ENCODE measurements at regions not wholly inside any gene's neighbourhood (a gene's known extent, or its start where the extent isn't known, plus 50 kb on each side); places are given as distances from the start of the nearest gene placed in this dataset.
"Not testable (repeated sequence)": the region's sequence is repeated elsewhere in the genome, so short reads cannot be mapped to it uniquely, and the experiment has no call there.

DNA sequence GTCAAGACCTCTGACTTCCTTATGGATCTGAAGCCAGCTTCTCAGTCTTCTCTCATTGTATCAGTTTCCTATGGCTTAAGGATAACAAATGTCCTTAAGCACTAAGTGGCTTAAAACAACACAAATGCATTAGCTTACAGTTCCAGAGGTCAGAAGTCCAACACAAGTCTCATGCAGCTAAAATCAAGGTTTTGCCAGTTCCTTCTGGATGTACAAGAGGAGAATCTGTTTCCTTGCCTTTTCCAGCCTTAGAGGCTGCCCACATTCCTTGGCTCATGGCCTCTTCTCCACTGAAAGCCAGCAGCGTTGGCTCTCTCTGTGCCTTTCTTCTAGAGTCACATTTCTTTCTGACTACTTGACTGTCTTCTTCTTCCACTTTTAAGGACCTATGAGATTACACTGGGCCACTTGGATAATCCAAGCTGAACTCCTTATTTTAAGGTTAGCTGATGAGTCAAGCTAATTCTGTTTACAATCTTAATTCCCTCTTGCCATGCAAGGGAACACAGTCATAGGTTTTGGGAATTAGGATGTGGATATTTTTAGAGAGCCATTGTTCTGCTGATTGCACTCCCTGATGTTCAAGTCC lies 179.0 kb downstream of the BCAS1 start:
- peak overlapping the region in 4 of 6 donors; percentile 44 to 70 (median 49) for H3K27ac Mint-ChIP-seq

DNA sequence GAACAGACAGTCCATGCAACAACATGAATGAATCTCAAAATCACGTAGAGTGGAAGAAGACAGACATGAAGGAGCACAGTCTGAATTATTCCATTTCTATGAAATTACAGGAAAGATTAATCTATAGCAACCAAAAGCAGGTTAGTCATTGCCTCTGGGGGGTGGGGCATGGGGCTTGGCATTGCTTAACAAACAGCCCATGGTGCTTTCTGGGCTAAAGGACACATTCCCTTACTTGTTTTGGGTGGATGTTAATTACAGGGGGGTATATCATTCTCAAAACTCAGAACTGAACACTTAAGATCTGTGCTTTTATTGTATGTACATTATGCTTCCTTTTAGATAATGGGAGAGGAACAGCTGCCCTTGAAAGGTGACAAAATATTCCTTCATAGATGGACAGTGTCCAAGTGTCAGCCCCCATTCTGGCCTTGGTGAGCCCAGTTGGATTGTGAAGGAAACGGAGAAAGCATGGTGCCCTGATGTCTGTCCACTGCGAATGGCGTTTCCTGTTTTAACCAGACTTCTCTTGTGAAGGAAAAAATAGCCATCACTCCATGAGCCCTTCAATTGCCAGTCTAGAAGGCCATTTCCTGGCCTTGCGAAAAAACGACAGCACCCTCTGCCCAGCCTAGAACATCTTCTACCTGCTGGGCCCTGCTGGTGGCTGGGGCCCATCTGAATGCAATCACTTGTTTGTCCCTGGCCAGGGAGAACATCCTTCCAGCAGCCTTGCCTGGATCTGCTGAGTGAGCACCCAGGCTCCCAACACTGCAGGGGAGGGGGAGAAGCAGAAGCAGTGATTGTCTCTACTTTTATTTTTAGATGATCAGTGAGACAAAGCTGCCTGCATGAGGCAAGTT lies 179.7 kb downstream of the BCAS1 start:
- Mint-ChIP-seq H3K27me3 (ENCODE audit: low read depth in 3 of 3) (peaks cover 0 to 4% (median 0%) of the 10 kb centered on the region in 3 donors), H3K4me3 (no peak overlapping the region), H3K36me3 (no peaks in the 10 kb centered on the region), H3K4me1 (peaks cover 25 to 39% of the 10 kb centered on the region in 2 donors), H3K9me3 (no peaks in the 10 kb centered on the region), H3K27ac (peak overlapping the region in 2 of 6 donors; percentile 46 to 51)
- DNase-seq, result no peak

More for the DNA sequence above, 179.0 kb downstream of the BCAS1 start:
- no peak overlapping the region for H3K4me3 Mint-ChIP-seq
- H3K27me3 Mint-ChIP-seq (ENCODE audit: low read depth in 3 of 3), result peaks cover 0 to 4% (median 0%) of the 10 kb centered on the region in 3 donors
- H3K4me1 Mint-ChIP-seq, result peaks cover 25 to 39% of the 10 kb centered on the region in 2 donors
- no peak for DNase-seq
- H3K36me3 Mint-ChIP-seq, result no peaks in the 10 kb centered on the region
- H3K9me3 Mint-ChIP-seq, result no peaks in the 10 kb centered on the region

DNA sequence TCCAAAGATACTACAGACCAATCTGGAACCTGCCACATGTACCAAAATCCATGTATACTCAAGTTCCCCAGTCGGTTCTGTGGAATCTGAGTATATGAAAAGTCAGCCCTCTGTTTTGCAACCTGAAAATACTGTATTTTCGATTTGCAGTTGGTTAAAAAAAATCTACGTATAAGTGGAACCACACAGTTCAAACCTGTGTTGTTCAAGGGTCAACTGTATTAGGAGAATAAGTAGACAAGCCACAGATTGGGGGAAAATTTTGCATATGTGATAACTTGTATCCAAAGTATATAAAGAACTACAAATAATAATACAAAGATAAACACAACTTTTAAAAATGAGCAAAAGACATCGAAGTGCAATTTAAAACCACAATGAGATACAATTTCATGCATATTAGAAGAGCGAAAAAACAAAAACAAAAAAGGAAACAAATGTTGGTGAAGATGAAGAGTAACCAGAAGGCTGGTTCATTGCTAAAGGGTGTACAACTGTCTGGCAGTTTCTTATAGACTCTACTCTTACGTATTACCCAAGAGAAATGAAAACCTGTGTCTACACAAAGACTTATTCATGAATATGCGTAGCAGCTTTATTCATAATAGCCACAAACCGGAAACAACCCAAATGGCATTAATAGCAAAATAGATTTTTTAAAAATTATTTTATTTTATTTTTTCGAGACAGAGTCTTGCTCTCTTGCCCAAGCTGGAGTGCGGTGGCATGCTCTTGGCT lies 180.8 kb downstream of the BCAS1 start:
- Mint-ChIP-seq H3K9me3 (no peaks in the 10 kb centered on the region), H3K36me3 (no peaks in the 10 kb centered on the region), H3K27me3 (ENCODE audit: low read depth in 3 of 3) (peaks cover 0 to 4% (median 0%) of the 10 kb centered on the region in 3 donors), H3K4me1 (peaks cover 24 to 32% of the 10 kb centered on the region in 2 donors), H3K4me3 (no peak overlapping the region), H3K27ac (peak overlapping the region in 1 of 6 donors; percentile 1)
- no peak for DNase-seq

DNA sequence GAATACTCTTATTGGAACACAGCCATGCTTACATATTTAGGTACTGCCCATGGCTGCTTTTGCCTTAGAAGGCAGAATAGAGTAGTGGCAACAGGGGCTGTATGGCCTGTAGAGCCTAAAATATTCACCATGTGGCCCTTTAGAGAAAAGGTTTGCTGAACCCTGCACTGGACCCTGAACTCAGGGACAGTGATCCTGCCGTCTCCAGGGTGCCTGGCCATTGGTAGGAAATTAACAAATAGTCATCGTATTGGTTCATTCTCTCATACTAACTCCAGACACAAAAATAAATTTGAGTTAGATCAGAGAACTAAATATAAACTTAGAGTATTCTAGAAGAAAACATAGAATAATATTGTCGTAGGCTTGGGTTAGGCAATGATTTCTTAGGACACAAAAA lies 181.4 kb downstream of the BCAS1 start:
- H3K27me3 Mint-ChIP-seq (ENCODE audit: low read depth in 3 of 3), result peaks cover 0 to 4% (median 0%) of the 10 kb centered on the region in 3 donors
- no peak overlapping the region for H3K4me3 Mint-ChIP-seq
- no peak for DNase-seq
- no peaks in the 10 kb centered on the region for H3K9me3 Mint-ChIP-seq
- peaks cover 25 to 31% of the 10 kb centered on the region in 2 donors for H3K4me1 Mint-ChIP-seq
- H3K36me3 Mint-ChIP-seq, result no peaks in the 10 kb centered on the region
- H3K27ac Mint-ChIP-seq, result no peak overlapping the region

DNA sequence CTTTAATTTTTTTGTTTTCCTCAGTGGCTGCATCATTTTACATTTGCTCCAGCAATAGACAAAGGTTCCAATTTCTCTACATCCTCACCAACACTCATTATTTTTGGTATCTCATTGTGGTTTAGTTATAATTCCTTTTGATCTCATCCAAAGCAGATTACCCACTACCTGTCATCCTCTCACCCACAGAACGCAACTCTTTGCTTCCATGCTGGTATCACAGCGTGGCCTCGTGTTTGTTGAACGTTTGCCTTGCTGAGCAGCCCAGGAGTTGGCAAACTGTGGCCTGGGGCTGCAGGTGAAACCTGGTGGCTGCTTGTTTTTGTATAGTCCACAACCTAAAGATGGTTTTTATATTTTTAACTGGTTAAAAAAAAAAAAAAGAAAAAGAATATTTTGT lies 181.9 kb downstream of the BCAS1 start:
- Mint-ChIP-seq H3K27ac (no peak overlapping the region), H3K36me3 (no peaks in the 10 kb centered on the region), H3K4me3 (no peak overlapping the region), H3K9me3 (no peaks in the 10 kb centered on the region), H3K27me3 (ENCODE audit: low read depth in 3 of 3) (peaks cover 0 to 4% (median 0%) of the 10 kb centered on the region in 3 donors), H3K4me1 (peaks cover 22 to 27% of the 10 kb centered on the region in 2 donors)
- DNase-seq, result no peak

DNA sequence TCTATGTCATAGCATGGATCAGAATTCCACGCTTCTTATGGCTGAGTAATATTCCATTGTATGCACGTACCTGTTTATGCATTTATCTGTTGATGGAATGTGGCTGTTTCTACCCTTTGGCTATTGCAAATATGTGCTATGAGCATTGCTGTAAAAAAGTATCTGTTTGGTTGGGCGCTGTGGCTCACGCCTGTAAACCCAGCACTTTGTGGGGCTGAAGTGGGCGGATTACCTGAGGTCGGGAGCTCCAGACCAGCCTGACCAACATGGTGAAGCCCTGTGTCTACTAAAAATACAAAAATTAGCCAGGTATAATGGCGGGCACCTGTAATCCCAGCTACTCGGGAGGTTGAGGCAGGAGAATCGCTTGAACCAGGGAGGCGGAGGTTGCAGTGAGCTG lies 182.4 kb downstream of the BCAS1 start:
- H3K4me3 Mint-ChIP-seq, result no peak overlapping the region
- no peaks in the 10 kb centered on the region for H3K36me3 Mint-ChIP-seq
- H3K27me3 Mint-ChIP-seq (ENCODE audit: low read depth in 3 of 3), result peaks cover 0 to 4% (median 0%) of the 10 kb centered on the region in 3 donors
- DNase-seq, result no peak
- no peak overlapping the region for H3K27ac Mint-ChIP-seq
- peaks cover 18 to 22% of the 10 kb centered on the region in 2 donors for H3K4me1 Mint-ChIP-seq
- H3K9me3 Mint-ChIP-seq, result no peaks in the 10 kb centered on the region

DNA sequence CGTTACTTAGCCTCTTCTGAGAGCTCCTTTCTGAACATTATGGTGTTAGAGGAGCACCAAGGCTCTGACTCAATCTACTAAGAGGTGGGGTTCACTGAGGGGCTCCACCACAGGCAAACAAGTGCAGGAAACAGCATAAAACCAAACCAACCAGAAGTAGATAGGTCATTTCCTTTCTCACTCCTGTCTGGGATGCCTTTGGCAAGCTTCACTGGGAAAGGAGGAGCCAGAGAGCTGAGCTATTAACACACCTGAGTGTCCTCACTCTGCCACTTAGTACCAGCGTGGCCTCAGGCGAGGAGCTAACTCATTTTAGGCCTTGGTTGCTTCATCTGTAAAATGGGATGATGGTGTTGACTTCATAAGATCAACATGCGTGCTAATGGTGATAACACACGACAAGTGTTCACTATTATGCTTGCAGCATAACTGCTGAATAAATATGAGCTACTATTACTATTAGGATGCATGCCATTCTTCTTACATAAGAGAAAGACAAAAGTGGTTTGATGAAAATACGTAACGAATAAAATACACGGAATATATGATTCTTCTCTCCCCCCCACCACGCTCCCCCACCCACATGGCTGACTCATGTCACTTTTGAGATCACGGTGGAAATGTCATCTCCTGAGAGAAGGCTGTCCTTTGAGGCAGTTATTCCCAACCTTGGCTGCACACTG lies 185.4 kb downstream of the BCAS1 start:
- H3K27me3 Mint-ChIP-seq (ENCODE audit: low read depth in 3 of 3), result peaks cover 0 to 4% (median 0%) of the 10 kb centered on the region in 3 donors
- no peak overlapping the region for H3K4me3 Mint-ChIP-seq
- H3K9me3 Mint-ChIP-seq, result no peaks in the 10 kb centered on the region
- H3K4me1 Mint-ChIP-seq, result peaks cover 22 to 27% of the 10 kb centered on the region in 2 donors
- peak overlapping the region in 5 of 6 donors; percentile 11 to 82 (median 56) for H3K27ac Mint-ChIP-seq
- no peaks in the 10 kb centered on the region for H3K36me3 Mint-ChIP-seq
- DNase-seq, result no peak

DNA sequence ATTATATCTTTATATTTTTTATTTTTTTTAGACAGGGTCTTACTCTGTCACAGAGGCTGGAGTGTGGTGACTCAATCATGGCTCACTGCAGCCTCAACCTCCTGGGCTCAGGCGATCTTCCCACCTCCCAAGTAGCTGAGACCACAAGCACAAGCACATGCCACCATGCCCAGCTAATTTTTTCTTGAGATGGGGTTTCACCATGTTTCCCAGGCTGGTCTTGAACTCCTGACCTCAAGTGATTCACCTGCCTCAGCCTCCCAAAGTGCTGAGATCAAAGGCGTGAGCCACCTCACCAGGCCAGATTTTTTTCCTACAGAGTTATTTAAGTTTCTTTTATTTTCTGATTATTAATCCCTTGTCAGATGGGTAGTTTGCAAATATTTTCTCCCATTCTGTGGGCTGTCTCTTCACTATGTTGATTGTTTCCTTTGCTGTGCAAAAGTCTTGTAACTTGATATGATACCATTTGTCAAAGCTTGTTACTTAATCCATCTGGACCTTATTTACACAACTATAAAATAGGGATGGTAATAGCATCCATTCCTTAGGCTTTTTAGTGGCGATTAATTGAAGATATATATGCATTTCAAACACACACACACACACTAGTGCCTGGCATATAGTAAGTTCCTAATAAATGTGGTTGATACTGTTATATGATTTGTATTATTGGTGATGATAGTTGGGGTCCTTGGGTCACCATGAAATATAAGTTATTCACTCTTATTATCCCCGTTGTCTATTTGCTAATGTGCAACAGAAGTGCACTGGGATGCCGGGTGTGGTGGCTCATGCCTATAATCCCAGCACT lies 187.1 kb downstream of the BCAS1 start:
- H3K27me3 Mint-ChIP-seq (ENCODE audit: low read depth in 3 of 3), result peaks cover 0 to 2% (median under 1%) of the 10 kb centered on the region in 3 donors
- DNase-seq, result no peak
- no peak overlapping the region for H3K4me3 Mint-ChIP-seq
- H3K36me3 Mint-ChIP-seq, result no peaks in the 10 kb centered on the region
- H3K9me3 Mint-ChIP-seq, result no peaks in the 10 kb centered on the region
- peaks cover 39 to 42% of the 10 kb centered on the region in 2 donors for H3K4me1 Mint-ChIP-seq
- no peak overlapping the region for H3K27ac Mint-ChIP-seq

DNA sequence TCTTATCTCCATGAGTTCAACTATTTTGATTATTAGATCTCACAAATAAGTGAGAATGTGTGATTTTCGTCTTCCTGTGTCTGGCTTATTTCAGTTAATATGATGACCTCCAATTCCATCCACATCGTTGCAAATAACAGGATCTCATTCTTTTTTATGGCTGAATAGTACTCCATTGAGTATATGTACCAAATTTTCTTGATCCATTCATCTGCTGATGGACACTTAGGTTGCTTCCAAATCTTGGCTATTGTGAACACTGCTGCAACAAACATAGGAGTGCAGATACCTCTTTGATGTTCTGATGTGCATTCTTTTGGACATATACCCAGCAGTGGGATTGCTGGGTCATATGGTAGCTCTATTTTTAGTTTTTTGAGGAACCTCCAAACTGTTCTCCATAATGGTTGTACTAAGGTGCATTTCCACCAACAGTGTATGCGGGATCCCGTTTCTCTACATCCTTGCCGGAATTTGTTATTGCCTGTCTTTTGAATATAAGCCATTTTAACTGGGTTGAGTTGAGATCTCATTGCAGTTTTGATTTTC lies 187.9 kb downstream of the BCAS1 start:
- DNase-seq; H3K9me3 Mint-ChIP-seq; H3K4me3 Mint-ChIP-seq; H3K36me3 Mint-ChIP-seq; H3K27me3 Mint-ChIP-seq (ENCODE audit: low read depth in 3 of 3); H3K27ac Mint-ChIP-seq: not testable (repeated sequence)
- peaks cover 45 to 48% of the 10 kb centered on the region in 2 donors for H3K4me1 Mint-ChIP-seq

DNA sequence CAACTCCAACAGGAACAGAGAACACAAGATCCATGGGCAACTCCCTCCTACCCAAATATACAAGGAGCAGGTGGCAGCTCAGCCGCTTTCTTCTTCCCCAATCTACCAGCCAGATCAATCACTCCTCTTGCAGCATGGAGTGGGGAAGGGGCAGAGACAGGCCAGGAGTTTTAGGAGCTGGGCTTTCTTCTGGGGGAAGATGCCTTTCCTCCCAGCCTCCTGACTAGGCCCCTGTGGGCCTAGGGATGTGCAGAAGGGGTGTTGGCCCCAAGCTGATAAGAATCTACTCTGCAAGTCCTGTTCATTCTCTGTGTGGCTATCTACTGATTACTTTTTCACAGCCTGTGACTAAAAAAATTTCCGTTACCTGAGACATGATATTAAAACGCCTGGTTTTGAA lies 189.0 kb downstream of the BCAS1 start:
- no peaks in the 10 kb centered on the region for H3K9me3 Mint-ChIP-seq
- H3K27ac Mint-ChIP-seq, result peak overlapping the region in 5 of 6 donors; percentile 13 to 67 (median 24)
- peak overlapping the region in 3 of 5 donors; percentile 25 to 36 (median 29) for H3K4me3 Mint-ChIP-seq
- DNase-seq, result no peak
- H3K4me1 Mint-ChIP-seq, result peaks cover 45 to 48% of the 10 kb centered on the region in 2 donors
- H3K27me3 Mint-ChIP-seq (ENCODE audit: low read depth in 3 of 3), result peaks cover 0 to 2% (median 1%) of the 10 kb centered on the region in 3 donors
- H3K36me3 Mint-ChIP-seq, result no peaks in the 10 kb centered on the region

DNA sequence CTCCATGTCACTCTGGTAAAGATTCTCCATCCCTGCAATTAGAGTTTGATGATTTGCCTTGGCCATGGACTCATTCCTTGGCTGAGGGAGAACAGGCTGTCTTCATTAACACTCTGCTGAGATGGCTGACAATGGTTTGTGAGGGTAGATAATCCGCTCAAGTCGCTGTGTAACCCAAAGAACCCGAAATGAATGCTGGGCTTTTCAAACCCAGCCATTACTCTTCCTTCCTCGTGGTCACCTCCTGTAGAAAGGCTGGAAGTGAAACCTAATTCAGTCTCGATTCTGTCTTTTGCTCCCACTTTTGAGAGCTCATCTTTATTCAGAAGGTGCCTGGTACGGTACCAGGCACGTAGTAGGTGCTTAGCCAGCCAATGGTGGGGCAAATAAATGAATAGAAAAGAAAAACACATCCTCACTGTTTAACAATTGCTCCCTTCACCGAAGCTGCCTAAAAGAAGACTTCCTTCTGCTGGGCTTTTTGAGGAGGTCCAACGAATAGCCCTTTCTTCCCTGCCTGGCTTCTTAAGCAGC lies 190.2 kb downstream of the BCAS1 start:
- H3K9me3 Mint-ChIP-seq, result no peaks in the 10 kb centered on the region
- DNase-seq, result no peak
- H3K27ac Mint-ChIP-seq, result peak overlapping the region in 5 of 6 donors; percentile 36 to 82 (median 40)
- peaks cover 0 to 2% (median 1%) of the 10 kb centered on the region in 3 donors for H3K27me3 Mint-ChIP-seq (ENCODE audit: low read depth in 3 of 3)
- H3K4me3 Mint-ChIP-seq, result peak overlapping the region in 3 of 5 donors; percentile 8 to 45 (median 25)
- H3K36me3 Mint-ChIP-seq, result no peaks in the 10 kb centered on the region
- peaks cover 45 to 48% of the 10 kb centered on the region in 2 donors for H3K4me1 Mint-ChIP-seq

DNA sequence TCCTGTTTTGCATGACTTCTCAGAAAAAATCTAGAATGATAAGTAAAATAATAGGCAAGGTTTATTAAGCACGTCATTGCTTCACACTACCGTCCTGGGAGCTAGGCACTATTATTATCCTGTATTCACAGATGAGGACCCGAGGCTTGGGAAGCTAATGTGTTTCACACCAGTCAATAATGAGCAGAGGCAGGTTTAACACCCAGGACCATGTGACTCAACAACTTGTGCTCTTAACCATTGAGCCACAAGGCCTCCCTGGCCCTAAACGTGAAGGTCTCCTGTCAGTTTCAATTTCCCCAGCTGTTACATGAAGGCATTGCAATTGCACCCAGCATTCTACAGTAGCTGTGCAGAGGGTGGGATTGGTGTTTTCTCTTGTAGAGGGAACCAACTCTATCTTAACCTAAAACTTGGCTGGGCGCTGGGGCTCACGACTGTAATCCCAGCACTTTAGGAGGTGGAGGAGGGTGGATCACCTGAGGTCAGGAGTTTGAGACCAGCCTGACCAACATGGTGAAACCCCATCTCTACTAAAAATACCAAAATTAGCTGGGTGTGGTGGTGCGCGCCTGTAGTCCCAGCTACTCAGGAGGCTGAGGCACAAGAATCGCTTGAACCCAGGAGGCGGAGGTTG lies 191.2 kb downstream of the BCAS1 start:
- H3K9me3 Mint-ChIP-seq, result no peaks in the 10 kb centered on the region
- H3K4me1 Mint-ChIP-seq, result peaks cover 38 to 40% of the 10 kb centered on the region in 2 donors
- peak overlapping the region; percentile 29 to 65 (median 54) for H3K4me3 Mint-ChIP-seq
- no peaks in the 10 kb centered on the region for H3K36me3 Mint-ChIP-seq
- H3K27me3 Mint-ChIP-seq (ENCODE audit: low read depth in 3 of 3), result peaks cover 0 to 2% (median 1%) of the 10 kb centered on the region in 3 donors
- peak; percentile 40 to 41 (median 40) for DNase-seq
- H3K27ac Mint-ChIP-seq, result peak overlapping the region; percentile 59 to 87 (median 74)
